ENCODE measurements at regions not wholly inside any gene's neighbourhood (a gene's known extent, or its start where the extent isn't known, plus 50 kb on each side); places are given as distances from the start of the nearest gene placed in this dataset.

- Histone ChIP-seq H3K9me3 (ENCODE audit: control insufficient read depth, low read length) (no peaks in the 10 kb centered on the region), H3K9ac (ENCODE audit: extremely low read depth, low read length, poor library complexity, severe bottlenecking) (no peak overlapping the region), H3K4me1 (ENCODE audit: control insufficient read depth, insufficient read depth, low read length) (no peaks in the 10 kb centered on the region), H3K36me3 (ENCODE audit: control insufficient read depth, insufficient read depth, low read length) (no peaks in the 10 kb centered on the region), H3K4me3 (ENCODE audit: low read length) (no peak overlapping the region), H3K27ac (ENCODE audit: low read depth, low read length) (no peak overlapping the region), H3K27me3 (ENCODE audit: control insufficient read depth, insufficient read depth, low read length, poor library complexity, severe bottlenecking) (no peaks in the 10 kb centered on the region)
- Mint-ChIP-seq H3K36me3 (ENCODE audit: low read depth) (no peaks in the 10 kb centered on the region), H3K9me3 (no peaks in the 10 kb centered on the region), H3K4me1 (no peaks in the 10 kb centered on the region), H3K4me3 (no peak overlapping the region), H3K27ac (no peak overlapping the region), H3K27me3 (ENCODE audit: insufficient read depth) (no peaks in the 10 kb centered on the region)
- TF ChIP-seq CTCF (conservative IDR thresholded peaks at IDR 0.05) = no peak
- DNase-seq = no peak
- WGBS, 2 experiments (ENCODE audit: insufficient coverage in 1 of 2, insufficient read length in 1 of 2) = 85 to 100% methylated on average over 3 of the region's 3 CpGs
Observed at GRCh38 chr6:8674126-8674525, 238.8 kb upstream of the SLC35B3 start.

GRCh38 chr6:8672882-8673281 is 237.5 kb upstream of the SLC35B3 start:
- no peak for TF ChIP-seq CTCF (conservative IDR thresholded peaks at IDR 0.05)
- H3K4me1 Mint-ChIP-seq = no peaks in the 10 kb centered on the region
- H3K4me3 ChIP-seq (ENCODE audit: low read length) = no peak overlapping the region
- H3K4me1 ChIP-seq (ENCODE audit: control insufficient read depth, insufficient read depth, low read length) = no peaks in the 10 kb centered on the region
- H3K36me3 ChIP-seq (ENCODE audit: control insufficient read depth, insufficient read depth, low read length) = no peaks in the 10 kb centered on the region
- DNase-seq = no peak
- no peak overlapping the region for H3K9ac ChIP-seq (ENCODE audit: extremely low read depth, low read length, poor library complexity, severe bottlenecking)
- no peak overlapping the region for H3K27ac Mint-ChIP-seq
- no peak overlapping the region for H3K4me3 Mint-ChIP-seq
- 83 to 100% methylated on average over 1 to 3 of the region's 3 CpGs for WGBS, 2 experiments (ENCODE audit: insufficient coverage in 1 of 2, insufficient read length in 1 of 2)
- no peaks in the 10 kb centered on the region for H3K9me3 Mint-ChIP-seq
- H3K27me3 Mint-ChIP-seq (ENCODE audit: insufficient read depth) = no peaks in the 10 kb centered on the region
- H3K27me3 ChIP-seq (ENCODE audit: control insufficient read depth, insufficient read depth, low read length, poor library complexity, severe bottlenecking) = no peaks in the 10 kb centered on the region
- no peak overlapping the region for H3K27ac ChIP-seq (ENCODE audit: low read depth, low read length)
- H3K9me3 ChIP-seq (ENCODE audit: control insufficient read depth, low read length) = no peaks in the 10 kb centered on the region
- no peaks in the 10 kb centered on the region for H3K36me3 Mint-ChIP-seq (ENCODE audit: low read depth)

GRCh38 chr6:8670792-8671191 is 235.4 kb upstream of the SLC35B3 start:
- Histone ChIP-seq H3K9me3 (ENCODE audit: control insufficient read depth, low read length) (no peaks in the 10 kb centered on the region), H3K4me1 (ENCODE audit: control insufficient read depth, insufficient read depth, low read length) (no peaks in the 10 kb centered on the region), H3K9ac (ENCODE audit: extremely low read depth, low read length, poor library complexity, severe bottlenecking) (no peak overlapping the region), H3K27me3 (ENCODE audit: control insufficient read depth, insufficient read depth, low read length, poor library complexity, severe bottlenecking) (no peaks in the 10 kb centered on the region), H3K4me3 (ENCODE audit: low read length) (no peak overlapping the region), H3K27ac (ENCODE audit: low read depth, low read length) (no peak overlapping the region), H3K36me3 (ENCODE audit: control insufficient read depth, insufficient read depth, low read length) (no peaks in the 10 kb centered on the region)
- Mint-ChIP-seq H3K4me3 (no peak overlapping the region), H3K4me1 (no peaks in the 10 kb centered on the region), H3K27me3 (ENCODE audit: insufficient read depth) (no peaks in the 10 kb centered on the region), H3K36me3 (ENCODE audit: low read depth) (no peaks in the 10 kb centered on the region), H3K27ac (no peak overlapping the region), H3K9me3 (peaks cover 5% of the 10 kb centered on the region)
- TF ChIP-seq CTCF (conservative IDR thresholded peaks at IDR 0.05) = no peak
- WGBS, 2 experiments (ENCODE audit: insufficient coverage in 1 of 2, insufficient read length in 1 of 2) = 71 to 78% methylated on average over 1 of the region's 1 CpG
- no peak for DNase-seq

All from endodermal cell (in vitro differentiated cells).